Tibial artery (tissue), 4 donors: ENCODE measurements at regions not wholly inside any gene's neighbourhood (a gene's known extent, or its start where the extent isn't known, plus 50 kb on each side); places are given as distances from the start of the nearest gene placed in this dataset.

Source experiments
- DNase-seq, 2 donors: peaks; one replicate each; pipeline ENCODE4 v3.0.0-alpha.2; 2019
- H3K27ac ChIP-seq, 2 donors: fragments of 200-600 bp; sonication (generic) in 1 of 2; 1 replicate in 1 of 2; 2 replicates in 1 of 2; pipeline ENCODE4 v1.5.1; 2018 to 2019; ENCODE audit warnings: mild to moderate bottlenecking in 1 of 2
- H3K27me3 ChIP-seq, 2 donors: fragments of 200-600 bp; sonication (generic) in 1 of 2; one replicate each; pipeline versions ENCODE4 v1.5.1 to v1.6.0; 2016 to 2019
- H3K36me3 ChIP-seq, 3 donors: fragments of 200-600 bp; sonication (generic) in 2 of 3; one replicate each; pipeline ENCODE4 v1.5.1; 2016 to 2019; ENCODE audit warnings: mild to moderate bottlenecking in 2 of 3
- H3K4me1 ChIP-seq, 4 donors: fragments of 200-600 bp; sonication (generic) in 2 of 4; 1 replicate in 3 of 4; 2 replicates in 1 of 4; pipeline ENCODE4 v1.5.1; 2016 to 2019
- H3K4me3 ChIP-seq, 2 donors: fragments of 200-600 bp; sonication (generic) in 1 of 2; 1 replicate in 1 of 2; 2 replicates in 1 of 2; pipeline ENCODE4 v1.5.1; 2018 to 2019; ENCODE audit warnings: mild to moderate bottlenecking in 2 of 2
- H3K9me3 ChIP-seq, 3 donors: fragments of 200-600 bp; sonication (generic) in 1 of 3; one replicate each; pipeline ENCODE4 v1.5.1; 2016 to 2019
- CTCF ChIP-seq, 2 experiments: fragments of 200-600 bp in 1 of 2; fragments of 450-650 bp in 1 of 2; IDR thresholded peaks; one replicate each; pipeline ENCODE4 v1.5.1; 2017 to 2019; ENCODE audit warnings: antibody characterized with exemption in 2 of 2, mild to moderate bottlenecking in 1 of 2, moderate library complexity in 1 of 2
- intact Hi-C: fragments of 100-400 bp; cut with DNase I; formaldehyde crosslinking; loops from one replicate; pipeline ENCODE4 v1.15.0; 2023; ENCODE audit warnings: low total_unique reads

- intact Hi-C loops: no loop called here
These were observed 50.8 kb upstream of the ZCCHC14 start for GRCh38 chr16:87543436-87544191.

GRCh38 chr16:87542531-87543102 lies 49.8 kb upstream of the ZCCHC14 start:
- H3K36me3 ChIP-seq: no peaks in the 10 kb centered on the region
- no peak for DNase-seq
- H3K9me3 ChIP-seq: no peaks in the 10 kb centered on the region
- peaks cover 0 to 62% (median 25%) of the 10 kb centered on the region in 4 donors for H3K4me1 ChIP-seq
- no peak for TF ChIP-seq CTCF (IDR thresholded peaks at IDR 0.05)
- no peaks in the 10 kb centered on the region for H3K27me3 ChIP-seq
- H3K27ac ChIP-seq: peak overlapping the region; percentile 82 to 93
- H3K4me3 ChIP-seq: no peak overlapping the region
- intact Hi-C loops: no loop called here

More at GRCh38 chr16:87543436-87544191, 50.8 kb upstream of the ZCCHC14 start:
- Histone ChIP-seq H3K9me3 (no peaks in the 10 kb centered on the region), H3K27me3 (no peaks in the 10 kb centered on the region), H3K27ac (no peak overlapping the region), H3K4me3 (no peak overlapping the region), H3K4me1 (peaks cover 0 to 52% (median 25%) of the 10 kb centered on the region in 4 donors), H3K36me3 (no peaks in the 10 kb centered on the region)
- DNase-seq: no peak
- no peak for TF ChIP-seq CTCF (IDR thresholded peaks at IDR 0.05)
